ENCODE measurements at regions not wholly inside any gene's neighbourhood (a gene's known extent, or its start where the extent isn't known, plus 50 kb on each side); places are given as distances from the start of the nearest gene placed in this dataset.

GRCh38 chr1:83805921-83806320 is 193.0 kb downstream of the TTLL7 start:
- no peaks in the 10 kb centered on the region for H3K9me3 ChIP-seq
- intact Hi-C loops (cut with DNase I): no loop called here
- no peak for ATAC-seq

GRCh38 chr1:83802460-83803152 is 196.3 kb downstream of the TTLL7 start:
- no peak for TF ChIP-seq CTCF (IDR thresholded peaks at IDR 0.05)
- H3K27me3 ChIP-seq: no peaks in the 10 kb centered on the region
- 28 to 36% methylated on average over 8 of the region's 8 CpGs for WGBS, 2 donors
- no peak for DNase-seq
- peaks cover 0 to 23% (median 8%) of the 10 kb centered on the region in 9 donors for H3K4me1 ChIP-seq
- no peak overlapping the region for H3K4me3 ChIP-seq
- H3K27ac ChIP-seq: no peak overlapping the region
- H3K9me3 ChIP-seq: no peaks in the 10 kb centered on the region
- H3K36me3 ChIP-seq: no peaks in the 10 kb centered on the region
- ATAC-seq: peak in 2 of 8 donors; percentile 26 to 44
- intact Hi-C loops (cut with DNase I): no loop called here

More at GRCh38 chr1:83805921-83806320, 193.0 kb downstream of the TTLL7 start:
- Histone ChIP-seq H3K4me1 (peaks cover 0 to 17% (median 8%) of the 10 kb centered on the region in 9 donors), H3K27me3 (no peaks in the 10 kb centered on the region), H3K4me3 (no peak overlapping the region), H3K36me3 (no peaks in the 10 kb centered on the region), H3K27ac (no peak overlapping the region)
- TF ChIP-seq CTCF (IDR thresholded peaks at IDR 0.05): no peak
- 92 to 95% methylated on average over 4 of the region's 4 CpGs for WGBS, 2 donors
- DNase-seq: no peak

- Histone ChIP-seq H3K4me1 (peaks cover 0 to 23% (median 8%) of the 10 kb centered on the region in 9 donors), H3K27ac (no peak overlapping the region), H3K4me3 (no peak overlapping the region), H3K27me3 (no peaks in the 10 kb centered on the region), H3K36me3 (no peaks in the 10 kb centered on the region), H3K9me3 (no peaks in the 10 kb centered on the region)
- no peak for ATAC-seq
- WGBS, 2 donors: 33 to 50% methylated on average over 3 of the region's 3 CpGs
- TF ChIP-seq CTCF (IDR thresholded peaks at IDR 0.05): no peak
- intact Hi-C loops (cut with DNase I): no loop called here
- no peak for DNase-seq
Observed at GRCh38 chr1:83802023-83802422, 196.9 kb downstream of the TTLL7 start.

GRCh38 chr1:83800066-83800465 is 198.9 kb downstream of the TTLL7 start:
- ATAC-seq: no peak
- WGBS, 2 donors: 42 to 85% methylated on average over 3 of the region's 3 CpGs

More at GRCh38 chr1:83800066-83800465, 198.9 kb downstream of the TTLL7 start:
- Histone ChIP-seq H3K27me3 (no peaks in the 10 kb centered on the region), H3K4me3 (no peak overlapping the region), H3K4me1 (peaks cover 0 to 23% (median 8%) of the 10 kb centered on the region in 9 donors), H3K27ac (no peak overlapping the region), H3K9me3 (no peaks in the 10 kb centered on the region), H3K36me3 (no peaks in the 10 kb centered on the region)
- intact Hi-C loops (cut with DNase I): no loop called here
- TF ChIP-seq CTCF (IDR thresholded peaks at IDR 0.05): no peak
- no peak for DNase-seq
